G401.6 (cell line): ENCODE measurements at regions not wholly inside any gene's neighbourhood (a gene's known extent, or its start where the extent isn't known, plus 50 kb on each side); places are given as distances from the start of the nearest gene placed in this dataset.
"Not testable (repeated sequence)": the region's sequence is repeated elsewhere in the genome, so short reads cannot be mapped to it uniquely, and the experiment has no call there.

Experiments
- FAIRE-seq: peaks from 2 replicates; lab custom pipeline; 2012; peaks lifted over from hg19 to GRCh38; lab: Jason Lieb, UNC

DNA sequence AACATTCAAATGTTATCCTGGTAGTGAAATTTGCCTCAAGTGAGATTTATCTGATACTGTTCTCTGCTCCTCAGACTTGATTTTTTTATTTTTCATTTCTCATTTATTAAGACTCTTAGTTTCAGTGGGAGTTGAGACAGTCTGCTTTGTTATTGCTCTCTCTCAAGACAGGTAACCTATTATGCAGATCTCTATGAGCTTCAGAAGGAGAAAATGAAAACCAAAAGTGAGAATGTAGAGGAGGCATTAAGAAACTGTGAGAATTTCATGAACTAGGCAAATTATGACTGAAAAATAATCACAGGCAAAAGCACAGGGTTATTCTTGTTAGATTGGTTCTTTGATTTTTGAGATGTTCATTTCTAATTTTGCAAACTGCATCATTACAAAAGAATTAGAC is 290.0 kb upstream of the CHORDC1 start:
- no peak for FAIRE-seq

DNA sequence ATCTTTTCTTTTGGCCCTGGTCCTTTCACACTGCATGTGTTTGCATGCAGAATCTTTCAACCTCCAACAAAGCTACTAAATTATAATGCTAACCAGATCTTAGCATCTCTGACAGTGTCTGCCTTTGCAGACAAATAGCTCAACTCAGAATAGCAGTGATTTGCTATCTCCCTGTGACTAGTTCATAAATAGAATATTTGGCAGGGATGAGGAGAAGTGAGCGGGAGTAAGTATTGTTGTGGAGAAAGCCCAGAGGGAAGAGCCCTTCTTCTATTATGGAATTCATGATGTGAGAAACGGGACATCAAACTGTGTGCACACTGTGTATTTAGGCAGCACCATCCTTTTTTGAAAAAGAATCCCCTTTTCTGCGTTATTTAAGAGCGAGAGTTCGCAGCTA is 288.0 kb upstream of the CHORDC1 start:
- FAIRE-seq: no peak

DNA sequence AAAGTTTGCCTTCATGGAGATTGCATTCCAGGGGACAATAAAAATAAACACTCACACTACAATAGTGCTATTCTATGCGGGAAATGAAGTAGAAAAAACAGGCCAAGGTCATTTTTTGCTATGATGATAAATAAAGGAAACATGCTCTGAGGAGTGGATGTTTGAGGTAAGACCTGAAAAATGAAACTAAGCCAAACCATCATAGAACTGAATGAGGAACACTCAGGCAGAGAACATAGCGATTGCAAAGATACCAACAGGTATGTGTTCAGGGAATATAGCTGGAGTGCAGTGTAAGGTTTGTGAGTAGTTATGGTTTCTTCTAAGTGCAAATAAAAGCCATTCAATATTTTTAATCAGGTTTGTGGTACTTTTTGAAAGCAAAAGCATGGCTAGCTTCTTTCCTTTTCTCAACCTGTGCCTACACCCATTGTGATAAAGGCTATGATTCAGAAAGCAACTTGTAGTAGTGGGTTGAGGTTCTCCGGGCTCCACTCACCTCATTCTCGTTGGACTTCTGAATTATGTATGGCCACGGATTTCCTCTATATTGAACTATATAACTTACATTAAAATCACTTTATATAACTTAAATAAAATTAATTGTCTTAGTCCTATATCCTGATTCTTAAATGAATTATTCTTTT is 278.2 kb upstream of the CHORDC1 start:
- no peak for FAIRE-seq

DNA sequence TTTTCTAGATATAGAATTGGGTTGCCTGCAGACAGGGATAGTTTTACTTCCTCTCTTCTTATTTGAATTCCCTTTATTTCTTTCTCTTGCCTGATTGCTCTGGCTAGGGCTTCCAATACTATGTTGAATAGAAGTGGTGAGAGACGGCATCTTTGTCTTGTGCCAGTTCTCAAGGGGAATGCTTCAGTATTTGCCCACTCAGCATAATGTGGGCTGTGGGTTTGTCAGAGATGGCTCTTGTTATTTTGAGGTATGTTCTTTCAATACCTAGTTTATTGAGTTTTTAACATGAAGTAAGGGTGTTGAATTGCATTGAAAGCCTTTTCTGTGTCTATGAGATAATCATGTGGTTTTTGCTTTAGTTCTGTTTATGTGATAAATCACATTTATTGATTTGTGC is 273.9 kb upstream of the CHORDC1 start:
- FAIRE-seq: no peak

DNA sequence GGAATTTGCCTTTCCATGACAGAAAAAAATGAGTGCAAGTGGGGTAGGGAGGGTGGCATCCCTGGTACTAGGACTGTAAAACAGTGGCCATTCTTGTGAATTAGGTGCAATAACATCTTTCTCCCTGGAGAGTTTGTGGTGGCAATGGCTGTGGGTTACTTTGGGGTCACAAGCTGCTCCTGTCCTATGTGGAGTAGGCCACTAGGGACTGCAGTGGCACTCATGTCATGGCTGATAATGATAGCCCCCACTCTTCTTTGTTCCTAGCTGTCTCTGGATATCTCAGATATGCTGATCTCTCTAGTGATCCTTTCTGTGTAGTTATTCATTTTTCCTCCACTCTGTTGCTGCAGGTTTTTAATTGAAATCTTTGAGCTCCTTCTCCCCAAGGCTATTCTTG is 270.5 kb upstream of the CHORDC1 start:
- FAIRE-seq: no peak

DNA sequence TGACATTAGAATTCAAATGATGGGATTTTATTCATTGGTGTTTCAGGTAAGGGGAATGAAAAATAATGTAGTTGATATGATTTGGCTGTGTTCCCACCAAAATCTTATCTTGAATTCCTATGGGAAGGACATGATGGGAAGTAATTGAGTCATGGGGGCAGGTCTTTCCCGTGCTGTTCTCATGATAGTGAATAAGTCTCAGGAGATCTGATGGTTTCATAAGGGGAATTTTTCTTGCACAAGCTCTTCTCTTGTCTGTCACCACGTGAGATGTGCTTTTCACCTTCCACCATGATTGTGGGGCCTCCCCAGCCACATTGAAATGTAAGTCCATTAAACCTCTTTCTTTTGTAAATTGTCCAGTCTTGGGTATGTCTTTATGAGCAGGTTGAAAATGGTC is 268.6 kb upstream of the CHORDC1 start:
- no peak for FAIRE-seq

DNA sequence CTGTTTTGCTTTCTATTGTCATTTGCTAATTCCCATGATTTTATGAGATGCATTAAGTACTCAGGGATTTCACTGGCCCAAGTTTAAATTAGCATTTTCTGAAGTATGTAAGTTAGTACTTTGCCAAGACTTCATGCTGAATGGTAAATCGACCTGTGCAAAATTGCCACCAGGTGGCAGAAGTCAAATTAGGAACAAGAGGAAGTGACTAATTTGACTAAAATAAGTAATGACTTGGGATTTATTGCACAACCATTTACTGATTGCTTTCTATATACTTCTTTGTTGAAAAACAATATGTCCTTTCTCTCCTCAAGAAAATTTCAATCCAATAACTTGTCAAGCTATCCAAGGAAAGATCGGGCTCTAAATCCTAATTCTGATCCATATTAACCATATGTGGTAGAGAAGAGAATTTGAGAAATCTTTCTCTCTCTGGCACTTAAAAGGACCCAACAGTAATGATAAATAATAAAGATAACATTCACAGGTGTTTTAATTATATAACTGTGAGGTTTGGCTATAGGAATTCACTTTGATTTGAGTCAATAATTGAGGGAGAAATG is 253.7 kb upstream of the CHORDC1 start:
- FAIRE-seq: no peak

DNA sequence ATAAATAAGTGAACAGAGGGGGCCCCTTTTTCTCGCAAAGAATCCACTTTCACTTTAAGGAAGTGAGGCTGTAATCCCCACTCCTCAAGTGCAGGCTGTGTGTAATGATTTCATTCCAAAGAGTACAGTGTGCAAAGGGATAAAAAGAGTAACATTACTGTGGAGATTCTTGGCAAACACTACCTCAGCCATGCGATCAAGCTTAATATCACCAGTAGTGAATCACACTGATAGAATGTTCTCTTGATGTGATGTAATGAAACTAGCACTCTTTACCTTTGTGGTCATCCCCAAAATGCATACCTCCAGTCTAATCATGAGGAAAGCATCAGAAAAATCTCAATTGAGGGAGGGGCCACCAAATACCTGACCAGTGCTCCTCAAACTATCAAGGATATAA is 246.1 kb upstream of the CHORDC1 start:
- no peak for FAIRE-seq

DNA sequence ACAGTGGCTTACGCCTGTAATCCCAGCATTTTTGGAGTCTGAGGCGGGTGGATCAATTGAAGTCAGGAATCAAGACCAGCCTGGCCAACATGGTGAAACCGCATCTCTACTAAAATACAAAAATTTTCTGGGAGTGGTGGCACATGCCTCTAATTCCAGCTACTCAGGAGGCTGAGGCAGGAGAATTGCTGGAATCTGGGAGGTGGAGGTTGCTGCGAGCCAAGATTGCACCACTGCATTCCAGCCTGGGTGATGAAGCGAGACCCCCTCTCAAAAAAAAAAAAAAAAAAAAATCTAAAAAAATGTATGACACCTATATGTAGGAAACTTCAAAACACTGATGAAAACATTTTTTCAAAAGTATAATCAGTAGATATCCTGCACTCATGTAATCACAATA is 242.7 kb upstream of the CHORDC1 start:
- FAIRE-seq: no peak

DNA sequence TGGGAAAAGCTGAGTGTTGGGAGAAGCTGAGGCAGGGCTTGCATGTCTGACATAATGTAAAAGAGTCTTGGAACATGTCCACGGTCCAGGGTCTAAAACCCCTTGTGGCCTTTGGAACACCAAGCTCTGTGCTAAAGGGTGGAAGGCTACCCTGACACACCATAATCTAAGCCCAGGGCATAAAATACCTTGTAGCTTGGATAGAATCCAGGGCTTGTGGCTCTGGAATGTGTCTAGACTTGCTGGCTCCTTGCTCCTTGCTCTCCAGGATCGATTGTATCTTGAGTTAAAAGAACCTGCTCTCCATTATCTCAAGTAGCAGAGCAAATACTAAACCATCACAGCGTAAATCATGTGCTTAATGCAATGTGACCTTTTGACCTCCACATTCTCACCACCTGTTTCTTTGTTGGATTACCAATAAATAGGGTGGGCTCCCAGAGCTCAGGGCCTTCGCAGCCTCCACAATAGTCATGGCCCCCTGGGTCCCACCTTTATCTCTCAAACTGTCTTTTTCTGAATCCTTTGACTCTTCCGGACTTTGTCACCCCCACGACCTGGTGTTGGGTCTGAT is 232.6 kb upstream of the CHORDC1 start:
- FAIRE-seq: not testable (repeated sequence)

DNA sequence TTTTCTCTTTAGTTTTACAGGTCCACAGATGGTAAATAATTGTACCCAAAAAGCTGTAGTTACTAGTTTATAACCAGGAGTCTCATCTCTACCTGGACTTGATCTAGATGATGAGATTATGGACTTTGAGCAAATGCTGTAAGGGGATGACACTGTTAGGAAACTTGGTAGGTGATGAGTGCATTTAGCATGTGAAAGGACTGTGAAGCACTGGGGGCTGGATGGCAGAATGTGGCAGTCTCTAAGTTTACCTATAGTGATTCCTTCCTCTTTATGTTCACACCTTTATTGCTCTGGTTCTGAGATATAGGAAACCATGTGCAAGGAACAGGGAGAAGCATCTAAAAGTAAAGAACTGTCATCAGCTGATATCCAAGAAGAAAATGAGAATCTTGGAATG is 230.7 kb upstream of the CHORDC1 start:
- FAIRE-seq: no peak

DNA sequence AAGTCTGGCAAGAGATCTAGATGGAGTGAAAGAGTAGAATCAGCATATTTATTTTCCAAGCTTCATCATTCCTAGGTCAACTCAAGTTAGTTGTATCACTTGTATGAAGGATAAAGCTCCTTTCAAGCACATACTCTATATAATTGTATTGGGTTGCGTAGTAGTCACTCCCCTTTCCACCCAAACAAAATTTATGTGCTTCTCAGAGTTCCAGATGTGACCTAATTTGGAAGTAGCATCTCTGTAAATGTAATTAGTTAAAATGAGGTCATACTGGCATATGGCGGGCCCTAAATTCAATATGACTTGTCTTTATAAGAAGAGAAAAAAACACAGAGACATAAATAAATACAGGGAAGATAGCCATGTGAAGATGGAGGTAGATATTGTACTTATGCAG is 226.8 kb upstream of the CHORDC1 start:
- FAIRE-seq: no peak

DNA sequence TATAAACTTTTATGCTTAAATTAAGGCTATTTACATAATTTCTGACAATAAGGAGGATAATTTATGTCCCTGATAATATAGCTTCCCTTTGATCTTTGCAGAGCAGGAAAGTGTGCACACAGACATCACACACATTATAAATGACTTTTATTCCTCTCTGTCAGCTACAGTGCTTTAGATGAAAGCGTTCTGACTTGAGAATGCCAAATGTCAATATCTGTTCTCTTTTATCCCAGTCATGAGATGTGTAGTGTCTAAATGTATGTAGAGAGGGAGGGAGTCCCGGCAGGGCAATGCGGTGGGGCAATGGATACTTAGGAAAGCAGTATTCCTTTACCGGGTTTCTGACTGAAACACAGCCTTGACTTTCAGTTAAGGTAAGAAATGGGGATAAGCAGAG is 225.4 kb upstream of the CHORDC1 start:
- no peak for FAIRE-seq

DNA sequence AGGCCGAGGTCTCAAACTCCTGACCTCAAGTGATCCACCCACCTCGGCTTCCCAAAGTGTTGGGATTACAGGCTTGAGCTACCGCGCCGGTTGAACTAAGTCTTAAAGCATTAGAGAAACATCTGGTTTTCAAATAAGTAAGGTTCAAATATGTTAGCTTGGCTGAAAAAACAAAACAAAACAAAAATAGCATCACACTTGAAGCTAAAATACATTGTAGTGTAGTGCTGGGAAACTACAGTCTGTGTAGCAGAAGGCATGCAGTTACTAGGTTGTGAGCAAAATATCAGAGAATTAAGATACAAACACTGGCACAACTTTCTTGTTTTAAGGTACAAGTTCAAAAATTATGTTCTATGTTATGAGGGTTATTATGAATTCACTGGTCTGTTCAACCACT is 224.8 kb upstream of the CHORDC1 start:
- no peak for FAIRE-seq

DNA sequence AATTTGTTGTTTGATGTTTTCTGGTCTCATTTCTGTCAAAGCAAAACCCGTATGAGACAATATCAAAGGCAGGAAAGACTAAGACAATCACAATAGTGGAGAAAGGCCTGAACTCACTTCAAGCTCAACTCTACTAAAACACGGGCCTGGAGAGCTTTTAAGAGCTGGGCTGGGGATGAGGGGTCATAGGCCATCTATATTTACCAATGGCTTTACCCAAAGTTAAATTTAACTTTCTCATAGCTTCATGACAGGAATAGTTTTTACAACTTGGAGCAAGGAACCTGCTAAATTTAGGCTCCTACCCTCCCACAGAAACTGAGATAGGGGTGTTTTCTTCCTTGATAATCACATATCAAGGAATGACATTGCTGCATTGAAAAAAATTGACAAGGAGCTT is 223.4 kb upstream of the CHORDC1 start:
- FAIRE-seq: no peak

DNA sequence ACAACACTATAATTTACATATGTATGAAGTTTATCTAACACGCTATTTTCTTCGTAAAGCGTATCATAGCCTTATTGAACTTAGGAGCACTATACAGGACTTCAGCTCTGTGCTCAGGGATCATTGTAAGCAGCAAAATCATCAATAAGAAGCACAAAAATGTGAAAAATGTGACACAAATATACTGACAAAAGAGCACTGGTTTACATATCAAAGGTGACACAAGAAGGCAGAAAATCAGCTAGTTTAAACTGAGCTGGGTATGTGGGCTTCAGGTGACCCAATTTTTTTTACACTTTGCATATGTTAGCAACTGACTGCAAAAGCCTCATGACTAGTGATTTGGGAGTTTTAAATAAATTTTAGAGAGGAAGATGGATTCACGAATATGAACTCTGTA is 215.2 kb upstream of the CHORDC1 start:
- FAIRE-seq: no peak

DNA sequence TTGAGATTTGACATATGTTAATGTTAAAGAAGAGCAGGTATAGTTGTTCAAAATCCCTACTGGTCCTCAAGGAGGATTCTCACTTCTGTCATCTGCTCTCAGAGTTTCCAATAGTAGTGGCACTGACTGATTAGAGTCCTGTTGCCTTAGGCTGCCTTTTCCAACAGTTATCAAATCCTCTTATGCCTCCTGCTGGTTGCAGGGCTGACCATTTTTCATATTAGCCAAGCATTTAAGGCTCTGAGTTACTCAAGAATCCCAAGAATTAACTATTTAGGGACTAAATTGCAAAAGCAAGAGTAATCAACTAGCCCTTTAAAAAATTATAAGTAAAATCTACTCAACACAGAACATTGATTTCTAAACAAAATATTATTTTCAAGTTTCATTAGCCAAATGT is 212.0 kb upstream of the CHORDC1 start:
- no peak for FAIRE-seq

DNA sequence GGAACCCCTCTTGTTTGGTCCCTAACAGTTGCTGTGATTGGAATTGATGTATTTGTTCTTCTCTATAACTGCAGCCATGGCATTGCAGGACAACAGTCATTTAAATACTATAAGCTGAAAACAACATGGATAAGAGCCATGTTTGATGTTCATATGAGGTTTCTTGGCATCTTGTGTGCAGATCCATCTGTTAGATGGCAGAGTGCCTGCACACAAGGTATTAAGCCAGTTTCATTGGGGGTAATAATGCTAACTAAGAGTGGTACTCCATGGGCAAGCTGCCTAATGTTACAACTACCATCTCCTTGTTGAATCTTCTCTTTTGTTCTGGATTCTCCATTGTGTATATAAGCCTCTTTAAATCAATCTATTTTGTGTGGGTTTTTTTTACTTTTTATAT is 206.0 kb upstream of the CHORDC1 start:
- FAIRE-seq: no peak

DNA sequence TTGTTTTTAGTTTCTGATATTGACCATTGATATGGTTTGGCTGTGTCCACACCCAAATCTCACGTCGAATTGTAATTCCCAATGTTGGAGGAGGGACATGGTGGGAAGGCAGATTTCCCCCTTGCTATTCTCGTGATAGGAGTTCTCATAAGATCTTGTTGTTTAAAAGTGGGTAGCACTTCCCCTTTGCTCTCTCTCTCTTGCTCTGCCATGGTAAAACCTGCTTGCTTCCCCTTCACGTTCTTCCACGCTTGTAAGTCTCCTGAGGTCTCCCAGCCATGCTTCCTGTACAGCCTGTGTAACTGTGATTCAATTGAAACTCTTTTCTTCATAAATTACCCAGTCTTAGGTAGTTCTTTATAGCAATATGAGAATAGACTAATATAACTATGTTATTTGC is 203.6 kb upstream of the CHORDC1 start:
- FAIRE-seq: no peak

DNA sequence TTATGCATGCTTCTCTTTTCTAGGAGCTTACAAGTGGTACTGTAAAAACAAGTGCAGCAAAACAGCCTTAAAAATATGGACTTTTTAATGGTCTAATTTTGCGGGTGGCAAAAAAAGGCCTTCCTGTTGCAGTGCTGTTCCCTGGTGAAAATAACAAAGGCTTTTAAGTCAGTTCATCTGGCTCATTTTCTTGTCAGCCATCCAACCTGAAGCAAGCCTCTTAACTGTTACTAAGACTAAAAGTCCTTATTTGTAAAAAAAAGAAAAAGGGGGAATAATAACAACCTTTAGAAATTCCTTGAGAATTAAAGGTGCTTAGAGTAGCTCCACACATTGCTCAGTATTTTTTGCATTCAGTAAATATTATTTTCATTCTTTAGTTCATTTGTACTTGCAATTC is 200.5 kb upstream of the CHORDC1 start:
- FAIRE-seq: no peak

DNA sequence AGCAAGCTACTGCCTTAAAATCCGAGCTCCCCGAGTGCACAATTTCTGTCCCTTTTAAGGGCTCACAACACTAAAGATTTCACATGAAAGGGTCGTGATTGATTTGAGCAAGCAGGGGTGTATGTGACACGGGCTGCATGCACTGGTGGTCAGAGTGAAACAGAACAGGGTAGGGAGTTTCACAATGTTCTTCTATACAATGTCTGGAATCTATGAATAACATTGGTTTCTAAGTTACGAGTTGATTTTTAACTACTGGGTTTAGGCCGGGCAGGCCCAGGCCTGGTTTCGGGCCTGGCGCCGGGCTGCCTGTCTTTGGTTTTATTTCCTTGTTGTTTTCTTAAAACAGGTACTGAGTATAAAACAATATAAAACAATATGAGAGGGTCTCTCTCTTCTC is 199.9 kb upstream of the CHORDC1 start:
- not testable (repeated sequence) for FAIRE-seq

DNA sequence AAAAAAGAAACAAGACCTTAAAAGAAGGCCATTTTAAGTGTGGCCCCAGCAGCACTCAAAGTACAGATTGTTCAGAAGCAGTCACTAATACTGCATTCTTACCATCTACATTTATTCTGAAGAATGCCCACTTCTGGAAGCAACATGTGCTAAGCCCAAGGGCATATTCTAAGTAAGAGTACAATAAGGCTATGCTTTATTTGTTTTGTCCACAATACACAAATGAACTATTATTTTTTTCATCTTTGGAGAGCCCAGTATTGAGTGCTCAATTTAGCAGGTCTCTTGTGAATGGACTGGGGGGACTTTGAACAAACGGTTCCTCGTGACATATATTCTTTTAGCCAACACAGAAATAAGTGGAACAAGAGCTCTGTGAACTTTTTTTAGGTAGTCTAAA is 191.4 kb upstream of the CHORDC1 start:
- FAIRE-seq: no peak

DNA sequence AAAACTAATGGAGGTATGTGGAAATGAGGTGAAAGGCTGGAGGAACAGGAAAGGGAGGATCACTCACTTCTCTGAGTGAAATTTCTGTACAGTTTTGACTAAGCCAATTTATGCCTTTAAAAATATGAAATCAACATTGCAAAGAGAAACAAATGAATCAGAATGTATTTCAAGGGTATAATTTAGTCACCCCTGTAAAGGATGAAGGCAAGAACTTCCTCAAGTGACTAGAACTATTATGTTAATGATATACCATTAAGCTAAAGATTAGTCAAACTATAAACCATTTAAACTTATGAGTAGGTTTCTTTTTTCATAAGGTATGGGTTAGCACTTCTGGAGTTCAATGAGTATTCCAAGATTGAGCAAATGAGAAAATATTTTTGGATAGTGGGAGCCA is 184.5 kb upstream of the CHORDC1 start:
- FAIRE-seq: no peak

DNA sequence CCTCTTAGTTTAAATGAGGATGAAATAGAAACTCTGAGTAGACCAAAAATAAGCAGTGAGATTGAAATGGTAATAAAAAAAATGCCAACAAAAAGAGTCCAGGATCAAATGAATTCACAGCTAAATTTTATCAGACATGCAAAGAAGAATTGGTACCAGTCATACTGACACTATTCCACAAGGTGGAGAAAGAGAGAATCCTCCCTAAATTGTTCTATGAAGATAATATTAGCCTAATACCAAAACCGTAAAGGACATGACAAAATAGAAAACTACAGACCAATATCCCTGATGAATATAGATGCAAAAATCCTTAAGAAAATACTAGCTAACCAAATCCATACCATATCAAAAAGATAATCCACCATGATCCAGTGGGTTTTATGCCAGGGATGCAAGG is 169.8 kb upstream of the CHORDC1 start:
- no peak for FAIRE-seq
